Retinal pigment epithelial cell (primary cell): ENCODE measurements at regions not wholly inside any gene's neighbourhood (a gene's known extent, or its start where the extent isn't known, plus 50 kb on each side); places are given as distances from the start of the nearest gene placed in this dataset.
A peak's percentile ranks its signal among the peaks of the same experiment; 100 is the strongest.
"Not testable (repeated sequence)": the region's sequence is repeated elsewhere in the genome, so short reads cannot be mapped to it uniquely, and the experiment has no call there.

Experiments
- DNase-seq: peaks from one replicate; pipeline ENCODE4 v3.0.0-alpha.2; 2010; ENCODE audit warnings: low read depth
- H3K4me3 ChIP-seq: 2 replicates; pipeline ENCODE4 v1.5.1; 2011; ENCODE audit warnings: mild to moderate bottlenecking, low read length, control low read depth, moderate library complexity
- TF ChIP-seq, protein P1 (sequence below): conservative IDR thresholded peaks from 2 replicates; pipeline ENCODE4 v1.5.1; 2011; ENCODE audit warnings: low read depth, low read length, control low read depth, inconsistent platforms

DNA sequence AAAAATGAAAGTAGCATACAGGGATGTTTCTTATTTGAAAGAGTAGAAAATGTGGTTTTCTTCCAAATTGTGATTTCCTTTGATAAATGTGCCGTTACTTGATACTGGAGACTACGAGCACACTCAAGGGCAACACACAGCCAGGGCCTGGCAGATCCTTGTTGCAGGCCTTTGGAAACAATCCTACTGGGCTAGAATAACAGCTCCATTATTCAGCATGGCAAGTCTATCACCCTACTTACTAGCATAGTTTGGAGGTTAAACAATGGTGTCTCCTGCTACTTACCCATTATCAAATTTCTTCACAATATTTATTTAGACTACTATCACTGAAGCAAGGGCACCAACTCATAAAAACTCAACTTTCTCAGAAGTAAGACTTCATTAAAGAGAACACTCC, 140.8 kb upstream of the ZNF608 start:
- TF ChIP-seq, protein P1, sequence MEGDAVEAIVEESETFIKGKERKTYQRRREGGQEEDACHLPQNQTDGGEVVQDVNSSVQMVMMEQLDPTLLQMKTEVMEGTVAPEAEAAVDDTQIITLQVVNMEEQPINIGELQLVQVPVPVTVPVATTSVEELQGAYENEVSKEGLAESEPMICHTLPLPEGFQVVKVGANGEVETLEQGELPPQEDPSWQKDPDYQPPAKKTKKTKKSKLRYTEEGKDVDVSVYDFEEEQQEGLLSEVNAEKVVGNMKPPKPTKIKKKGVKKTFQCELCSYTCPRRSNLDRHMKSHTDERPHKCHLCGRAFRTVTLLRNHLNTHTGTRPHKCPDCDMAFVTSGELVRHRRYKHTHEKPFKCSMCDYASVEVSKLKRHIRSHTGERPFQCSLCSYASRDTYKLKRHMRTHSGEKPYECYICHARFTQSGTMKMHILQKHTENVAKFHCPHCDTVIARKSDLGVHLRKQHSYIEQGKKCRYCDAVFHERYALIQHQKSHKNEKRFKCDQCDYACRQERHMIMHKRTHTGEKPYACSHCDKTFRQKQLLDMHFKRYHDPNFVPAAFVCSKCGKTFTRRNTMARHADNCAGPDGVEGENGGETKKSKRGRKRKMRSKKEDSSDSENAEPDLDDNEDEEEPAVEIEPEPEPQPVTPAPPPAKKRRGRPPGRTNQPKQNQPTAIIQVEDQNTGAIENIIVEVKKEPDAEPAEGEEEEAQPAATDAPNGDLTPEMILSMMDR: no peak
- DNase-seq: no peak

DNA sequence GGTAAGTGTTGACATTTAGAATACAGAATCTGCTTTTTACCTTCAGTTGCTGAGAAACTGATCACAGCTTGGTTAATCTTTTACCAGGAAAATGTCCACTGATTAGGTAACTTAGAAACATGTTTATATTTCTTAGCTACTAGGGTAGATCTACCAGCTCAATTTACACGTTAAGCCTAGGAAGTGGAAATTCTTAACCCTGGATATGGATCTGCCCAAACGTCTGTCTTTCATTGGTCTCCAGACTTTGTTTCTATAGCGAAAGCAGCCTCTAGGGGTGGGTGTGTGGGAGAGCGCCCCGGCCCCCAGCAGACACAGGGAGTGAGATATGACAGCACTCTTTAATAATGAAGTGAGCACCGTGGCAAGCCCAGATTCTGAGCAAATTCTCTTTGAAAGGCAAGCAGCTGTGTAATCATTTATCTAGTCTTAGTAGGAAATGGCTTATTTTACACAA, 141.6 kb upstream of the ZNF608 start:
- TF ChIP-seq, protein P1: peak; percentile 18
- H3K4me3 ChIP-seq: no peak overlapping the region
- no peak for DNase-seq

More for the DNA sequence above, 140.8 kb upstream of the ZNF608 start:
- no peak overlapping the region for H3K4me3 ChIP-seq

DNA sequence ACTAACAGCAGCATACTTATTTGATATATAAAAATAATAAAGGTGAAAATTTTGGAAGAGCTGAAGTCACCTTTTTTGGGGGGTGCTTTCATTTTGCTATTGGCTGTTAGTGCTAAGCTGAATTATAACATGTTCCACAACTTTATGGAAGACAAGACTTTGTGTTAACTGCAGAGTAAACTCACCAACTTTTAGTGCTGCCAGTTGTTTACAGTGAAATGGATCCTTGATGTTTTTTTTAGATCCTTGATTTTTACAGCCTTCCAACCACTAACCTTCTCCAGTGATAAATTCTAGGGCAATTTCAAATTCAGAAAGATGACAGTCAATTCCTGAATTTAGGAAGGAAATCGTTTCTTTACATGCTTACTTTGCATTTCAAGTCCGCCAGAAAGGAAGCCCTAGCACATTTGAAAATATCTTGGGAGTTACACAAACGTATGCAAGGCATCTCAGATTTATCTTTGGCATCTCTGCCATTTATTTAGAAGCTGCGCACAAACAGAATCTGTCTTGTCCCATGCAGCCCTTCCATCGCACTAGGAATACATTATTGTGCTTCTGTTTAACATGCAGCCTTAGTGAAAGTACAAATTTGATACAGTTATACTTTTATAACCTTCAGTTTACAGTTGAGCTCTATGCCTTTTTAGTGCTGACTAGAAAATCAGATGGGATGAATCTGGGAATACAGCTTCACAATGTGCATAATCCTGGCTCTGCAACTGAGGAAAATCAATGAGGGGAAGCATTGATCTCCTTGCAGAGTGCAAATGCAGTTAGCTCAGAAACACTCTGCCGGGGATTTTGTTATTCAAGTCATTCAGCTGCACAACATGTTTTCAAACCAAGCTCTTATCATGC, 142.4 kb upstream of the ZNF608 start:
- DNase-seq: no peak
- TF ChIP-seq, protein P1: no peak
- no peak overlapping the region for H3K4me3 ChIP-seq

- DNase-seq: no peak
- TF ChIP-seq, protein P1: no peak
- H3K4me3 ChIP-seq: no peak overlapping the region
Measured at GRCh38 chr5:124889486-124889825, 143.0 kb upstream of the ZNF608 start.

DNA sequence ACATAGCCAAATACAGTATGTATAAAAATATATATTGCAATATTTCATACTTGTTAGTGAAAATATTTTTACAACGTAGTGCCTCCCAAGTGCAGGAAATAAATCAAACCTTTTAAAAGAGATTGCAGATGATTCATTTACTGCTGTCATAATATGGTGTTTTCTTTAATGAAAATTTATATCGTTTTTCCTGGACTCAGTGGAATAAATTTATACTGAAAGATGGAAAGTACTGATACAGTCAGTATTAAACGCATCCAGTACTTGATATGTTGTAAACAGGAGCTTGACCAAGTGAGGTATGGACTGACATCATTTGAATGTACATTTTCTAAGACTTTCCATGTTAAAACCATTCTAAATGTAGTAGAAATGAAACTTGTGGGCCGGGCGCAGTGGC, 143.4 kb upstream of the ZNF608 start:
- TF ChIP-seq, protein P1: no peak
- no peak for DNase-seq
- no peak overlapping the region for H3K4me3 ChIP-seq

DNA sequence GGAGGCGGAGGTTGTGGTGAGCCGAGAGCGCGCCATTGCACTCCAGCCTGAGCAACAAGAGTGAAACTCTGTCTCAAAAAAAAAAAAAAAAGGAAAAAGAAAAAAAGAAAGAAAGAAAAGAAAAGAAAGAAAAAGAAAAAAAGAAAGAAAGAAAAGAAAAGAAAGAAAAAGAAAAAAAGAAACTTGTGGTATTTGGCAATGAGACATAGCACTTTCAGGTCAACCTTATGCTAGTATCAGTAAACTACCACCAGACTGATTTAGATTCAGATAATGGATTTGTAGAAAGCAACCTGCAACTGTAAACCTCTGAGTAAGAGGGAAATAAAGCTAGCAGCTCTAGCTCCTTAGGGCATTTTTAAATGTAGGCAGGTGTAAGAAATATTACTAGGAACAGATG, 144.0 kb upstream of the ZNF608 start:
- H3K4me3 ChIP-seq: not testable (repeated sequence)

GRCh38 chr5:124891179-124891578, 144.7 kb upstream of the ZNF608 start:
- H3K4me3 ChIP-seq: no peak overlapping the region
- no peak for DNase-seq
- TF ChIP-seq, protein P1: no peak

More for the DNA sequence above, 144.0 kb upstream of the ZNF608 start:
- not testable (repeated sequence) for DNase-seq
